GM21367 (cell line): ENCODE measurements at regions not wholly inside any gene's neighbourhood (a gene's known extent, or its start where the extent isn't known, plus 50 kb on each side); places are given as distances from the start of the nearest gene placed in this dataset.
"Not testable (repeated sequence)": the region's sequence is repeated elsewhere in the genome, so short reads cannot be mapped to it uniquely, and the experiment has no call there.

Source experiments
- ATAC-seq: cut with Tn5 transposase; IDR thresholded peaks from one replicate; pipeline ENCODE4 v1.9.1; 2021; ENCODE audit not compliant: unreplicated experiment

- ATAC-seq: no peak
These were observed 378.4 kb downstream of the DDX10 start for GRCh38 chr11:109043315-109043714.

- no peak for ATAC-seq
These were observed 375.6 kb upstream of the C11orf87 start for GRCh38 chr11:109046284-109046992.

- no peak for ATAC-seq
These were observed 373.9 kb upstream of the C11orf87 start for GRCh38 chr11:109048098-109048497.

- ATAC-seq: no peak
These were observed 370.8 kb upstream of the C11orf87 start for GRCh38 chr11:109051200-109051599.

- no peak for ATAC-seq
These were observed 362.6 kb upstream of the C11orf87 start for GRCh38 chr11:109059402-109059801.

GRCh38 chr11:109061394-109061793, 360.6 kb upstream of the C11orf87 start:
- ATAC-seq: no peak

- ATAC-seq: no peak
These were observed 359.5 kb upstream of the C11orf87 start for GRCh38 chr11:109062445-109062844.

- ATAC-seq: no peak
These were observed 359.1 kb upstream of the C11orf87 start for GRCh38 chr11:109062871-109063270.

GRCh38 chr11:109064618-109065311, 357.2 kb upstream of the C11orf87 start:
- ATAC-seq: not testable (repeated sequence)

GRCh38 chr11:109071262-109071661, 350.7 kb upstream of the C11orf87 start:
- no peak for ATAC-seq

GRCh38 chr11:109071712-109072524, 350.1 kb upstream of the C11orf87 start:
- no peak for ATAC-seq

GRCh38 chr11:109073032-109073822, 348.8 kb upstream of the C11orf87 start:
- ATAC-seq: no peak

- no peak for ATAC-seq
These were observed 346.0 kb upstream of the C11orf87 start for GRCh38 chr11:109075976-109076375.

GRCh38 chr11:109076870-109077269, 345.1 kb upstream of the C11orf87 start:
- no peak for ATAC-seq

- no peak for ATAC-seq
These were observed 344.6 kb upstream of the C11orf87 start for GRCh38 chr11:109077291-109077920.

- no peak for ATAC-seq
These were observed 336.1 kb upstream of the C11orf87 start for GRCh38 chr11:109085708-109086373.

- no peak for ATAC-seq
These were observed 335.1 kb upstream of the C11orf87 start for GRCh38 chr11:109086931-109087330.

- ATAC-seq: no peak
These were observed 333.9 kb upstream of the C11orf87 start for GRCh38 chr11:109088086-109088485.

GRCh38 chr11:109089144-109089543, 332.8 kb upstream of the C11orf87 start:
- ATAC-seq: no peak

GRCh38 chr11:109093354-109093753, 328.6 kb upstream of the C11orf87 start:
- no peak for ATAC-seq
